Astrocyte (in vitro differentiated cells and primary cell): ENCODE measurements at regions not wholly inside any gene's neighbourhood (a gene's known extent, or its start where the extent isn't known, plus 50 kb on each side); places are given as distances from the start of the nearest gene placed in this dataset.

Experiments
- CTCF ChIP-seq: IDR thresholded peaks from 2 replicates; pipeline ENCODE4 v1.5.1; 2011; ENCODE audit warnings: low read depth, mild to moderate bottlenecking, inconsistent platforms, low read length, moderate library complexity; ENCODE audit not compliant: insufficient read depth
- EZH2 ChIP-seq: IDR thresholded peaks from 2 replicates; pipeline ENCODE4 v1.6.1; 2012; ENCODE audit warnings: mild to moderate bottlenecking, low read length, inconsistent platforms; ENCODE audit not compliant: insufficient read depth

DNA sequence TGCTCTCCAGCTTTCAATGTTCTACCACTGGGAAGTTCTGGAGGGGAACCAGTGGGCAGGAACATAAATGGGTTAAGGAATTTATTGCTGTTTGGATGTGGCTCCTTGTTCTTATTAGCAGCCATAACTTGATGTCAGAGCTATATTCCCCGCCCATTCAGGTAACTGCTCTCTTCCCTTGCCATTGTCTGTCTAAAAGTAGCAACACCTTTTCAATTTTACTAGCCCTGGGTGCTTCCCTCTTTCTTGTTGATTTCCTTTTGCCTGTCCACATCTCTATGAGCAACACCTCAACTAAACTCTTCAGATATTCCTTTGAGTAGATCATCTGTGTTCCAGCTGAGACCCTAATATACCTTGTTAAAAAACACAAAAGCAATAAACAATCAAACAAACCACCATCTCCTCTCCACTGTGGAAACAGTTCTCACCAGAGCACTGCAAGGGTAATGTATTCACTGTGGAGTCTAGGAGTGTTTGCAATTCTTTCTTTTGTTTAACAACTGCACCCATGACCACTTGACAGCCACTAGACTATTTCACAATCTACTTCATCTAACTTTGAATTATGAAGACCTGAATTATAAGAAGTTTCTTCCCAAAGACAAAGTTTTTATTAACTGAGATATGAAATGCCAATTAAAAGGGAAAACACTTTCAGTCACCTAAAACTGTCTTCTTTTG is 436.7 kb downstream of the IPMK start:
- no peak for TF ChIP-seq CTCF
- no peak for TF ChIP-seq EZH2
